ENCODE measurements at regions not wholly inside any gene's neighbourhood (a gene's known extent, or its start where the extent isn't known, plus 50 kb on each side); places are given as distances from the start of the nearest gene placed in this dataset.

GRCh38 chr1:80523861-80524260, 1276.9 kb upstream of the ADGRL2 start:
- POLR2A ChIA-PET (ENCODE audit: partially characterized antibody), result no interaction called here
- no peak overlapping the region for H2BK120ac ChIP-seq (replicated peaks; ENCODE audit: low read depth, low read length)
- no peak overlapping the region for H3K4me2 ChIP-seq (ENCODE audit: insufficient read depth in 1 of 2, low read depth in 2 of 2, low read length in 2 of 2)
- no peaks in the 10 kb centered on the region for H3K23me2 ChIP-seq (ENCODE audit: low read depth, low read length)
- peaks cover 0 to 2% (median 0%) of the 10 kb centered on the region in 4 experiments; a peak in 1 of 7 replicates for H3K27me3 ChIP-seq (replicated peaks in 1 of 4; ENCODE audit: control insufficient read depth in 3 of 4, extremely low read depth in 1 of 4, insufficient read depth in 3 of 4, low read length in 3 of 4)
- WGBS, 2 experiments (ENCODE audit: extremely low coverage in 1 of 2, insufficient coverage in 1 of 2, insufficient read length in 1 of 2, insufficient replicate concordance in 2 of 2, low coverage in 1 of 2, low lambda C conversion rate in 2 of 2, missing lambda C conversion rate in 1 of 2), result 94% methylated on average over 1 of the region's 1 CpG; no CpG with 5 or more reads in 1 of the 2 experiments
- H2BK12ac ChIP-seq (ENCODE audit: low read depth, low read length), result no peak overlapping the region
- H3K79me1 ChIP-seq (ENCODE audit: low read depth, low read length), result no peaks in the 10 kb centered on the region
- H2AFZ ChIP-seq (ENCODE audit: low read length), result no peak overlapping the region
- no peak overlapping the region for H4K8ac ChIP-seq (ENCODE audit: extremely low read depth, insufficient read depth, low read length)
- H2AK5ac ChIP-seq (ENCODE audit: low read depth, low read length), result no peak overlapping the region
- H3K79me2 ChIP-seq (ENCODE audit: control insufficient read depth in 1 of 2, insufficient read depth in 2 of 2, low read length in 2 of 2), result no peaks in the 10 kb centered on the region
- H3K4me1 ChIP-seq (replicated peaks in 1 of 4; ENCODE audit: control insufficient read depth in 3 of 4, insufficient read depth in 4 of 4, low read length in 3 of 4), result no peaks in the 10 kb centered on the region
- H4K5ac ChIP-seq (ENCODE audit: insufficient read length, low read depth, low read length), result no peak overlapping the region
- H4K20me1 ChIP-seq (replicated peaks in 1 of 2; ENCODE audit: control insufficient read depth in 1 of 2, insufficient read depth in 2 of 2, low read length in 2 of 2), result no peaks in the 10 kb centered on the region
- CTCF ChIA-PET (ENCODE audit: partially characterized antibody), result no interaction called here
- no peak for DNase-seq (ENCODE audit: low read depth in 1 of 2, low spot score in 2 of 2)
- FAIRE-seq, result no peak
- no peak overlapping the region for H2BK5ac ChIP-seq (ENCODE audit: low read depth, low read length)
- H2BK20ac ChIP-seq (ENCODE audit: low read length), result no peak overlapping the region
- no peaks in the 10 kb centered on the region for H3K36me3 ChIP-seq (ENCODE audit: control insufficient read depth in 2 of 4, insufficient read depth in 4 of 4, low read length in 3 of 4)
- no peak overlapping the region for H3K14ac ChIP-seq (ENCODE audit: insufficient read length)
- no peak overlapping the region for H4K91ac ChIP-seq (replicated peaks; ENCODE audit: insufficient read length, low read length)
- H3K18ac ChIP-seq (ENCODE audit: extremely low read depth, low read length), result no peak overlapping the region
- no peaks in the 10 kb centered on the region for H3K9me3 ChIP-seq (ENCODE audit: insufficient read depth in 2 of 2, low read depth in 1 of 2, low read length in 1 of 2)
- no peak overlapping the region for H3K27ac ChIP-seq (ENCODE audit: low read depth, low read length)
- H3K56ac ChIP-seq (replicated peaks; ENCODE audit: insufficient read length, low read depth, low read length), result no peak overlapping the region
- no peak overlapping the region for H3K9ac ChIP-seq (replicated peaks in 1 of 4; ENCODE audit: extremely low read depth in 1 of 4, low read depth in 3 of 4, low read length in 3 of 4)
- H3K23ac ChIP-seq (ENCODE audit: insufficient read length), result no peak overlapping the region
- no peak overlapping the region for H3K4ac ChIP-seq (replicated peaks; ENCODE audit: insufficient read length, low read depth, low read length)
- H2BK15ac ChIP-seq (ENCODE audit: low read length), result no peak overlapping the region
- no peak overlapping the region for H3K4me3 ChIP-seq (ENCODE audit: extremely low read depth in 1 of 4, insufficient read depth in 2 of 4, low read depth in 3 of 4, low read length in 4 of 4)
- TF ChIP-seq GTF2F1 (IDR thresholded peaks at IDR 0.05; ENCODE audit: borderline replicate concordance, low read depth, low read length) (no peak), CTBP2 (IDR thresholded peaks at IDR 0.05; ENCODE audit: borderline replicate concordance, insufficient read depth, insufficient read length, low read length) (no peak), SAP30 (IDR thresholded peaks at IDR 0.05; ENCODE audit: insufficient read depth, insufficient replicate concordance, low read length) (no peak), TEAD4 (IDR thresholded peaks at IDR 0.05; ENCODE audit: low read depth, low read length) (no peak), ASH2L (IDR thresholded peaks at IDR 0.05; ENCODE audit: low read length) (no peak), ATF2 (IDR thresholded peaks at IDR 0.05; ENCODE audit: low read length) (no peak), PHF8 (conservative IDR thresholded peaks at IDR 0.05; ENCODE audit: low read depth, low read length) (no peak), CHD2 (IDR thresholded peaks at IDR 0.05; ENCODE audit: low read length) (no peak)
- TF ChIP-seq, protein P1, sequence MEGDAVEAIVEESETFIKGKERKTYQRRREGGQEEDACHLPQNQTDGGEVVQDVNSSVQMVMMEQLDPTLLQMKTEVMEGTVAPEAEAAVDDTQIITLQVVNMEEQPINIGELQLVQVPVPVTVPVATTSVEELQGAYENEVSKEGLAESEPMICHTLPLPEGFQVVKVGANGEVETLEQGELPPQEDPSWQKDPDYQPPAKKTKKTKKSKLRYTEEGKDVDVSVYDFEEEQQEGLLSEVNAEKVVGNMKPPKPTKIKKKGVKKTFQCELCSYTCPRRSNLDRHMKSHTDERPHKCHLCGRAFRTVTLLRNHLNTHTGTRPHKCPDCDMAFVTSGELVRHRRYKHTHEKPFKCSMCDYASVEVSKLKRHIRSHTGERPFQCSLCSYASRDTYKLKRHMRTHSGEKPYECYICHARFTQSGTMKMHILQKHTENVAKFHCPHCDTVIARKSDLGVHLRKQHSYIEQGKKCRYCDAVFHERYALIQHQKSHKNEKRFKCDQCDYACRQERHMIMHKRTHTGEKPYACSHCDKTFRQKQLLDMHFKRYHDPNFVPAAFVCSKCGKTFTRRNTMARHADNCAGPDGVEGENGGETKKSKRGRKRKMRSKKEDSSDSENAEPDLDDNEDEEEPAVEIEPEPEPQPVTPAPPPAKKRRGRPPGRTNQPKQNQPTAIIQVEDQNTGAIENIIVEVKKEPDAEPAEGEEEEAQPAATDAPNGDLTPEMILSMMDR (IDR thresholded peaks at IDR 0.05; ENCODE audit: control extremely low read depth in 1 of 3, insufficient read depth in 1 of 3, low read depth in 1 of 3, low read length in 3 of 3), result no peak

Measured in H1 (cell line).